Esophagus mucosa (tissue), 1 donor: ENCODE measurements at regions not wholly inside any gene's neighbourhood (a gene's known extent, or its start where the extent isn't known, plus 50 kb on each side); places are given as distances from the start of the nearest gene placed in this dataset.

Experiments
- ATAC-seq: fragments of 200-7000 bp; cut with Tn5 transposase; one replicate; pipeline ENCODE4 v1.9.1; 2020
- donor health status: DM: yes; HTN: yes; CAD: no.

- ATAC-seq, result no peak
Measured at GRCh38 chr5:22986281-22986680, 133.1 kb upstream of the CDH12 start.

- no peak for ATAC-seq
Measured at GRCh38 chr5:22985446-22985845, 132.3 kb upstream of the CDH12 start.

- no peak for ATAC-seq
Measured at GRCh38 chr5:22970956-22971618, 117.9 kb upstream of the CDH12 start.

DNA sequence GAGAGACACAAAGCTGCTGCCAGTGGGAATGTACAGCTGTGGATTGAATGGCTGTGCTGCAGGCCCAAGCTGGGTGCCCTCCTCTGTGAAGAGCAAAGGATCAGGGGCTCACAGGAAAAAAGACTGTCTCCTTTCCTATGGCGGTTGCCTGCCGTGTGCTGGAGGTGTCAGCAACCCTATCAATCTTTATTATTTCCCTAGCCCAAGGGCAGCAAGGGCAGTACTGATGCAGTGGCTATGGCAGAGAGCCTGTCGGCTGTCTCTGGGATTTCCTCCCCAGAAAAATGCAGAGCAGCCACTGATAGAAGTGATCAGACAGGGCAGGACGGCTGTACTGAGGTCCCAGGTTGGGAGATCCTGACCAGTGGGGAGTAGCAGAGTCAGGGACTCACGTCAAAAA is 117.3 kb upstream of the CDH12 start:
- no peak for ATAC-seq

DNA sequence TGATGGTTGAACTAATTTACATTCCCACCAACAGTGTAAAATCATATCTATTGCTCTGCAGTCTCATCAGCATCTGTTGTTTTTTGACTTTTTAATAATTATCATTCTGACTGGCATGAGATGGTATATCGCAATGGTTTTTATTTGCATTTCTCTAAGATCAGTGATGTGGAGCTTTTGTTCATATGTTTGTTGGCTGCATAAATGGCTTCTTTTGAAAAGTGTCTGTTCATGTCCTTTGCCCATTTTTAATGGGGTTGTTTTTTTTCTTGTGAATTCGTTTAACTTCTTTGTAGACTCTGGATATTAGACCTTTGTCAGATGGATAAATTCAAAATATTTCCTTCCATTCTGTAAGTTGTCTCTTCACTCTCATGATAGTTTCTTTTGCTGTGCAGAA is 115.2 kb upstream of the CDH12 start:
- ATAC-seq, result no peak

GRCh38 chr5:22965960-22966359 is 112.8 kb upstream of the CDH12 start:
- ATAC-seq, result no peak

DNA sequence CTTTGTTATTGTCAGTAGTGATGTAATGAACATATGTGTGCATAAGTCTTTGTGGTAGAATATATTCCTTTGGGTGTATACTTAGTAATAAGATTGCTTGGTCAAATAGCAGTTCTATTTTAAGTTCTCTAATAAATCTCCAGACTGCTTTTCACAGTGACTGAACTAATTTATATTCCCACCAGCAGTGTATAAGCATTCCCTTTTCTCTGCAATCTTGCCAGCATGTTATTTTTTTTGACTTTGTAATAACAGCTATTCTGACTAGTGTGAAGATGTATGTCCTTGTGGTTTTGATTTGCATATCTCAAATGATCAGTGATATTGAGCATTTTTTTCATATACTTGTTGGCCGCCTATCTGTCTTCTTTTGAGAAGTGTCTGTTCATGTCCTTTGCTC is 111.5 kb upstream of the CDH12 start:
- no peak for ATAC-seq

DNA sequence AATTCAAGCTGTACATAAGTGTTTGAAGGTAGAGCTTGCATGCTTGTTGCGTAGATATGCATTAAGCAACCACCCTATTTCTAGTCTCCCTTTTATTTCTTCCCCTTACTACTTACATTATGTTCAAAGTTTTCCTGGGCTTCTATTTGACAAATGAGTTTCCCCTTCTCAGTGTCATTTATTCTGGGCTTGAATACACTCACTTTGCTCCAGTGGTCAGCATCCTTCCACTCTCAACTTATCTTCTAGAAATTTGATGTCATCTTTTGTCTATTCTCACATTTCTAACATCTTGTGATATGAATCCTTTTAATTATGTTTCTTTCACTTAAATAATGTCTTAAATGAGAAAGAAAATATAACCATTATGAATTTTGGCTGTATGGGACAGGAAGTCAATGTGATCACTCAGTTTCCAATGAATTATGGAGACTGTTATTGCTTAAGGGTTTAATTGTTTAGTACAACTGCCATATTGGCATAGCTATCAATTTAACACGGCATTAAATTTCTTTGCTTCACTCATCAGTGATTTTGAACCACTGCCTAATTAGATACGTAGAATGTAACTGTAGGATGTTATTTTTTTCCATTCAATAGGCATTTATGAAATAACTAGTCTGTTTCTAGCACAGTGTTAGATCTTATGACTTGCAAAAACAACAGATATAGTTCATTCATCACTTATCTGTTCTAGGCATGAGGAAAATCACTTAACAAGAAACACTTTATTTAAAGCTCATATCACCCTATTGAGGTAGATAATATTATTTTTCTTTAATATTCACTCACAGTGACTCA is 105.5 kb upstream of the CDH12 start:
- ATAC-seq, result no peak

DNA sequence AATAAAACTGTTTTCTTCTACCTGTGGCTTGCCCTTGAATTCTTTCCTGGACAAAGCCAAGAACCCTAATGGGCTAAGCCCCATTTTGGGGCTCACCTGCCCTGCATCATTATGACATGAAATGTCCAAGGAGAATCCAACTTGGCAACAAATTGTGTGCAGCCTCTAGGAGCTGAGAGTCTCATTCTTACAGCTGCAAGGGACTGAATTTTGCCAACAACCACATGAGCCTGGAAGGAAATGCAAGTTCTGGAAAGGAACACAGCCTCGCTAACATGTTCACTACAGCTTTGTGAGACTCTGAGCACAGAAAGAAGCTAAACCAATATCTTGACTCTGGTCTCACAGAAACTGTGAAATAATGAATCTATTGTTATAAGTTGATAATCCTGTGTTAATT is 94.8 kb upstream of the CDH12 start:
- no peak for ATAC-seq

DNA sequence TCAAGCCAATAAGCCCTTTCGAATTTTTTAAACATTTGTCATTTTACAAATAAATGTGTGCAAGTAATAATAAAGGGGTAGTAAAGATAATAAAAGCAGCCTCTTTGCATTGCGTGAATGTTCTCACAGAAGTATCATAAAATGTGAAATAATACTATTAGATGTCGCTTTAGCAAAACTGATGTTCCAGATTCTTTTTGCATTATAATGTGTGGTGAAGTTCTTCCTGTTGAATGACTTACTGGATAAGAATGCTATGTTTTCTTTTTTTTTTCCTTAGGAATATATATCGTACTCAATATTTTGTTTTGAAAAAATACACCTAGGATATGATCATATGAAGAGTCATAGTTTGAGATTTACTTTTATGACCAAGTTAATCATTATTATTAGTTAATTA is 85.2 kb upstream of the CDH12 start:
- no peak for ATAC-seq

GRCh38 chr5:22928821-22929482 is 75.8 kb upstream of the CDH12 start:
- ATAC-seq, result no peak

DNA sequence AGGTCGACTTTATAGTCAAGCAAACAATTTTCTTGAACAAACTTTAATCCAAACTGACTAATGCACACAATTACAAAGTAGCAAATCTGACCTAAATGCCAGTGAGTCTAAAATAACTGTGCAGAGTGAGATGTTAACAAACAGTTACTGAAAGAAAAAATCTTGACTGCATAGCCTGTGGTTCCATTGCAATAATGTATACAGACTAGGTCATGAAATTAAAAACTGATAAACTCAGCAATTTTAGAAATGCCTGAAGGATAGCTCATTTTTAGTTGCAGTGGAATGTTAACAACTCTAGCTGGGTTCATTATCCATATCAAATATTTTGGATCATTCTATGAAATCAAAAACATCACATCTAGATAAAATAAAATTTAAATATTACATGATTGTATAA is 73.4 kb upstream of the CDH12 start:
- no peak for ATAC-seq

GRCh38 chr5:22918511-22918910 is 65.4 kb upstream of the CDH12 start:
- no peak for ATAC-seq

DNA sequence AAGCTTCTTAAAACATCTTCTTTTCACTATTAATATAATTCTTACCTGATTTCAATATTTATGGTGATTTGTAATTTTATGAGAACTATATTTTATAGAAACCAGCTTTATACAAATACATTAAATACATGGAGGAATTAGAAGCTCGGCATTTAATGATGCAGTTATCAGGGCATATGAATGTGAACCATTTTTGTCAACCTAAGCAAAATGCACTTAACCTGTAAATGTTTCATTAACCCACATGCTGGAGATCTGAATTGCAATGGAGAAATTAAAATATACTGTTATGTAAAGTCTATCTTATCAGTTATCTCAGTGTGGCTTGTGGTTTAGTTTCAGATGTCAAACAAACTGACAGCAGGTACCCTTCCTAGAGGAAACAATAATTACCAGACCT is 63.2 kb upstream of the CDH12 start:
- no peak for ATAC-seq

GRCh38 chr5:22911019-22911418 is 57.9 kb upstream of the CDH12 start:
- no peak for ATAC-seq

GRCh38 chr5:22910523-22910922 is 57.4 kb upstream of the CDH12 start:
- no peak for ATAC-seq

DNA sequence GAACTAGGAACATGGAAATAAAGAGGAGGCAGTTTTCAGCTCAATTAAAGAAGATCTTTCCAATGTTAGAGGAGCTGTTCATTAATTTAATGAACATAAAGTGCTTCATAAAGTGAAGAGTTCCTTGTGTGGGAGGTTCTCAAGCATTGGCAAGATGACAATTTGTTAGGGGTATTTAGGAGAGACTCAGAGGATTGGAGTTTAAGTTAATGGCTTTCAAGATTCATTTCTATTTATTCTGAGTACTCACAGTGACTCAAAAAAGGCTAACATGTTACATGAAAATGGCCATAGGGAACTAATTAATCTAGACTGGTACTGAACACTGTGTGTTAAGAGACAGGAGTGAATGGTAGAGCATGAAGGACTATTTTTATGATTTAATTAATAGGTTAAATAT is 55.4 kb upstream of the CDH12 start:
- ATAC-seq, result no peak

- no peak for ATAC-seq
Measured at GRCh38 chr5:22908129-22908528, 55.0 kb upstream of the CDH12 start.
